ENCODE measurements at regions not wholly inside any gene's neighbourhood (a gene's known extent, or its start where the extent isn't known, plus 50 kb on each side); places are given as distances from the start of the nearest gene placed in this dataset.

GRCh38 chr7:115083935-115084334 lies 162.0 kb downstream of the MDFIC start:
- no peak for DNase-seq (ENCODE audit: low read depth)
- no peak overlapping the region for H3K4me3 ChIP-seq (ENCODE audit: low read depth, low read length)
- no peak for TF ChIP-seq CTCF (conservative IDR thresholded peaks at IDR 0.05; ENCODE audit: low read depth, low read length)

GRCh38 chr7:115081772-115082171 lies 159.9 kb downstream of the MDFIC start:
- DNase-seq (ENCODE audit: low read depth) = no peak
- TF ChIP-seq CTCF (conservative IDR thresholded peaks at IDR 0.05; ENCODE audit: low read depth, low read length) = no peak
- H3K4me3 ChIP-seq (ENCODE audit: low read depth, low read length) = no peak overlapping the region

- no peak for TF ChIP-seq CTCF (conservative IDR thresholded peaks at IDR 0.05; ENCODE audit: low read depth, low read length)
- no peak overlapping the region for H3K4me3 ChIP-seq (ENCODE audit: low read depth, low read length)
- DNase-seq (ENCODE audit: low read depth) = no peak
Observed at GRCh38 chr7:115078851-115079250, 157.0 kb downstream of the MDFIC start.

- no peak overlapping the region for H3K4me3 ChIP-seq (ENCODE audit: low read depth, low read length)
- no peak for DNase-seq (ENCODE audit: low read depth)
- TF ChIP-seq CTCF (conservative IDR thresholded peaks at IDR 0.05; ENCODE audit: low read depth, low read length) = no peak
Observed at GRCh38 chr7:115078386-115078785, 156.5 kb downstream of the MDFIC start.

- TF ChIP-seq CTCF (conservative IDR thresholded peaks at IDR 0.05; ENCODE audit: low read depth, low read length) = no peak
- DNase-seq (ENCODE audit: low read depth) = no peak
- no peak overlapping the region for H3K4me3 ChIP-seq (ENCODE audit: low read depth, low read length)
Observed at GRCh38 chr7:115070311-115070710, 148.4 kb downstream of the MDFIC start.

All from choroid plexus epithelial cell (primary cell).